ENCODE measurements at regions not wholly inside any gene's neighbourhood (a gene's known extent, or its start where the extent isn't known, plus 50 kb on each side); places are given as distances from the start of the nearest gene placed in this dataset.

GRCh38 chr13:111484959-111485358 is 164.5 kb downstream of the TEX29 start:
- Histone ChIP-seq H3K4me1 (ENCODE audit: insufficient read depth, low read length) (no peaks in the 10 kb centered on the region), H3K79me2 (ENCODE audit: insufficient read depth, low read length) (no peaks in the 10 kb centered on the region), H2AFZ (ENCODE audit: low read length) (no peak overlapping the region), H3K36me3 (ENCODE audit: insufficient read depth, low read length) (no peaks in the 10 kb centered on the region), H3K4me3 (ENCODE audit: insufficient read depth, low read length) (no peak overlapping the region), H3K27ac (ENCODE audit: low read depth, low read length) (no peak overlapping the region), H3K9me3 (ENCODE audit: low read depth, low read length) (peaks cover 3% of the 10 kb centered on the region), H3K4me2 (ENCODE audit: insufficient read depth, low read length) (no peak overlapping the region), H4K20me1 (ENCODE audit: insufficient read depth, low read length) (no peaks in the 10 kb centered on the region), H3K27me3 (ENCODE audit: insufficient read depth, low read length) (no peaks in the 10 kb centered on the region)
- no peak for TF ChIP-seq CTCF (IDR thresholded peaks at IDR 0.05; ENCODE audit: extremely low read depth, low read depth, low read length)
- DNase-seq (ENCODE audit: insufficient read length, low spot score, missing footprints) = no peak

GRCh38 chr13:111485491-111486250 is 165.2 kb downstream of the TEX29 start:
- TF ChIP-seq CTCF (IDR thresholded peaks at IDR 0.05; ENCODE audit: extremely low read depth, low read depth, low read length) = no peak
- H3K9me3 ChIP-seq (ENCODE audit: low read depth, low read length) = peaks cover 3% of the 10 kb centered on the region
- H3K79me2 ChIP-seq (ENCODE audit: insufficient read depth, low read length) = no peaks in the 10 kb centered on the region
- no peaks in the 10 kb centered on the region for H3K4me1 ChIP-seq (ENCODE audit: insufficient read depth, low read length)
- no peak overlapping the region for H3K27ac ChIP-seq (ENCODE audit: low read depth, low read length)
- no peak overlapping the region for H2AFZ ChIP-seq (ENCODE audit: low read length)
- no peak overlapping the region for H3K4me3 ChIP-seq (ENCODE audit: insufficient read depth, low read length)
- no peaks in the 10 kb centered on the region for H3K36me3 ChIP-seq (ENCODE audit: insufficient read depth, low read length)
- no peaks in the 10 kb centered on the region for H3K27me3 ChIP-seq (ENCODE audit: insufficient read depth, low read length)
- DNase-seq (ENCODE audit: insufficient read length, low spot score, missing footprints) = peak; percentile 56
- no peak overlapping the region for H3K4me2 ChIP-seq (ENCODE audit: insufficient read depth, low read length)
- no peaks in the 10 kb centered on the region for H4K20me1 ChIP-seq (ENCODE audit: insufficient read depth, low read length)

- H3K79me2 ChIP-seq (ENCODE audit: insufficient read depth, low read length) = no peaks in the 10 kb centered on the region
- H3K4me2 ChIP-seq (ENCODE audit: insufficient read depth, low read length) = no peak overlapping the region
- H3K9me3 ChIP-seq (ENCODE audit: low read depth, low read length) = peaks cover 6% of the 10 kb centered on the region
- no peaks in the 10 kb centered on the region for H3K27me3 ChIP-seq (ENCODE audit: insufficient read depth, low read length)
- H4K20me1 ChIP-seq (ENCODE audit: insufficient read depth, low read length) = no peaks in the 10 kb centered on the region
- H3K36me3 ChIP-seq (ENCODE audit: insufficient read depth, low read length) = no peaks in the 10 kb centered on the region
- no peak for DNase-seq (ENCODE audit: insufficient read length, low spot score, missing footprints)
- no peak overlapping the region for H3K4me3 ChIP-seq (ENCODE audit: insufficient read depth, low read length)
- H3K27ac ChIP-seq (ENCODE audit: low read depth, low read length) = no peak overlapping the region
- no peak for TF ChIP-seq CTCF (IDR thresholded peaks at IDR 0.05; ENCODE audit: extremely low read depth, low read depth, low read length)
- H2AFZ ChIP-seq (ENCODE audit: low read length) = no peak overlapping the region
- H3K4me1 ChIP-seq (ENCODE audit: insufficient read depth, low read length) = no peaks in the 10 kb centered on the region
Observed at GRCh38 chr13:111486331-111486730, 165.9 kb downstream of the TEX29 start.

GRCh38 chr13:111486801-111487200 is 166.4 kb downstream of the TEX29 start:
- no peak overlapping the region for H3K4me2 ChIP-seq (ENCODE audit: insufficient read depth, low read length)
- H3K27ac ChIP-seq (ENCODE audit: low read depth, low read length) = no peak overlapping the region
- peak; percentile 78 for DNase-seq (ENCODE audit: insufficient read length, low spot score, missing footprints)
- H3K79me2 ChIP-seq (ENCODE audit: insufficient read depth, low read length) = no peaks in the 10 kb centered on the region
- H3K36me3 ChIP-seq (ENCODE audit: insufficient read depth, low read length) = no peaks in the 10 kb centered on the region
- H4K20me1 ChIP-seq (ENCODE audit: insufficient read depth, low read length) = no peaks in the 10 kb centered on the region
- H2AFZ ChIP-seq (ENCODE audit: low read length) = no peak overlapping the region
- H3K4me3 ChIP-seq (ENCODE audit: insufficient read depth, low read length) = no peak overlapping the region
- H3K27me3 ChIP-seq (ENCODE audit: insufficient read depth, low read length) = no peaks in the 10 kb centered on the region
- TF ChIP-seq CTCF (IDR thresholded peaks at IDR 0.05; ENCODE audit: extremely low read depth, low read depth, low read length) = no peak
- H3K9me3 ChIP-seq (ENCODE audit: low read depth, low read length) = peaks cover 6% of the 10 kb centered on the region
- H3K4me1 ChIP-seq (ENCODE audit: insufficient read depth, low read length) = no peaks in the 10 kb centered on the region
